ENCODE measurements at regions not wholly inside any gene's neighbourhood (a gene's known extent, or its start where the extent isn't known, plus 50 kb on each side); places are given as distances from the start of the nearest gene placed in this dataset.

GRCh38 chr1:58979086-58979485, 195.2 kb upstream of the JUN start:
- DNase-seq = no peak

GRCh38 chr1:58979677-58980076, 195.8 kb upstream of the JUN start:
- no peak for DNase-seq

GRCh38 chr1:58981392-58981791, 197.5 kb upstream of the JUN start:
- DNase-seq = no peak

DNA sequence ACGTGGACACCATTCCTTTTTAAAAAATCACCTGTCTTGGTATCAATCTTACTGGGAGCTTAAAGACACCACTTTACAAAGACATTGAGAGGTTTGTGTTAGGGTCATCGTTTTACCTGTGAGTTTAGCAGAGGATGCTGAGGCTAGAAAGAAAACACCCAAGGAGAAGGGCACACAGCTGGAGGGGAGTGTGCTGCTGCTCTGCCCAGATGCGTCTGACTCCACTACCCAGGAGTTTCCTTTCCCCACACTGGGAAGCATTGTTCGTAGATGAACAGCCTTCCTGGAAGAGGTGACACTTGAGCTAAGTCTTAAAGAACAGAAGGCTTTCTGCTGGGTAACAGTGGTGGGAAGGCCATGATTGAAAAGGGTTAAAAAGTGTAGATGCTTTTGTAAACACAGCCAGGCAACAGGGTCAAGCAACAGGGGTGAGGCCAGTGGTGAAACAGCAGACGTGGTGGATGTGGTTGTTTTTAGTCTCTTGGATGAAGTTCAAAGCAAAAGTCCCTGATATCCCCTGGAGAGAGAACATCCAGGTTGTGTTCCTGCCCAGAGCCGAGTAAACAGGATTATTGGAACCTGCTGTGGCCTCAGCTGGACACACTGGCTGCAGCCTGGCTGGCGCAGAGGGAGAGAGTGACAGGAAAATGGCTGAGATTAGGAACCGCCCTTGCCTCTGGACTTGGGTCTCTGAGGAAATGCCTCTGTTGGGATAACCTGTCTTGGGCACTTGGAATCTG, 198.6 kb upstream of the JUN start:
- no peak for DNase-seq

DNA sequence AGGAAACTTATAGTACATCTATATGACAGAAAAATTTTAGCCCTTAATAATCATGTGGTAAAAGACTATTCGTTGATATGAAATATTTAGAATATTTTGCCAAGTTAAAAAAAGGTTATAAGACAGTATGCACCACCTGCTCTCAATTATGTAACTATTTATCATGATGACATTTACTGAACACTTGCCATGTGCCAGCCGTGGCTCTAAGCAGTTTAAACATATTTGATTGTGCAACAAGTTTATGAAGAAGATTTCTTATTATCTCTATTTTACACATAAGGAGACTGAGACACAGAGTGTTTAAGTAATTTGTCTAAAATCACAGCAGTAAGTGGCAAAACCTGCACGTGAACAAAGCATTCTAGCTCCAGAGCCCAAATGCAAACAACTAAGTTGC, 199.3 kb upstream of the JUN start:
- DNase-seq = no peak

DNA sequence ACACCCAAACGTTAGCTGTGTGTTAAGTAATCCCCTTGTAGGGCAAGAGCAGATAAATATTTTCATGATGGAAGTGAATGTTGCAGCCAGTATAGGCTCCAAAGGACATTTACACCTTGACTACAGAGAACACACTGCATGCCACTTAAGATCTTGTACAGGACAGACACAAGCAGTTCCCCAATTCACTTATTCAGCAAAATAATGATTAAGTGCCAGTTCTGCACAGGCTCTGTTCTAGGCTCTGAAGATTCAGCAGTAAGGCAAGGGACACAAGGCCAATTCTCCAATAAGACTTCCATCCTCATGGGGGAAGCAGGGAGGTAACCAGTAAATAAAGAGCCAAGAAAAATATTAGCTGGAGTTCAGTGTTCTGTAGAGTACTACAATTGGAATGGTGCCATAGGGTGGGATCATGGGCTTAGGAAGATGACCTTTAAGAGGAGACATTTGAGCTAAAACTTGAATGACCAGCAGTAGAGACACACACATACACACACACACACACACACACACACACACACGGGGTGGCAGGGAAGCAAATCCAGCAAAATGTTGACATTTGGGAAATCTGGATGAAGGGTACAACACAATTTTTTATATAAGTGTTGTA, 199.9 kb upstream of the JUN start:
- no peak for DNase-seq

- no peak for DNase-seq
Observed at GRCh38 chr1:58986996-58987767, 203.3 kb upstream of the JUN start.

DNA sequence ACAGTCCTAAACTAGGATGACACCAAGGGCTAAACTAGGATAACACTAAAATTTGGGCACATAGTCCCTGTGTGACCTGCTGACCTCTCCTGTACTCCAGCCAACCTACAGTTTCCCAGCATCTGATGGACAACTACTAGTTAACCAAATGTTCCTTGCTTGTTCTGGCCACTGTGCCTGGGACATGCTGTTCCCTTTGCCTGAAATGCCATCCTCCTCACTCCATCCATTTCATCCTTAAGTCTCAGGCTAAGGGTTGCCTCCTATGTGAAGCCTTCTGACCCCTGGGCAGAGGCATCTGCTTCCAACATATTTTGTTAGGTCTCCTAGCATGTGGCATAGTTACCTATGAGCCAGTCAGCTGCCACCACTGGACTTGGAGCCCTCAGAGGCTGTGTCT, 204.9 kb upstream of the JUN start:
- DNase-seq = no peak

- DNase-seq = no peak
Observed at GRCh38 chr1:58989845-58990244, 206.0 kb upstream of the JUN start.

DNA sequence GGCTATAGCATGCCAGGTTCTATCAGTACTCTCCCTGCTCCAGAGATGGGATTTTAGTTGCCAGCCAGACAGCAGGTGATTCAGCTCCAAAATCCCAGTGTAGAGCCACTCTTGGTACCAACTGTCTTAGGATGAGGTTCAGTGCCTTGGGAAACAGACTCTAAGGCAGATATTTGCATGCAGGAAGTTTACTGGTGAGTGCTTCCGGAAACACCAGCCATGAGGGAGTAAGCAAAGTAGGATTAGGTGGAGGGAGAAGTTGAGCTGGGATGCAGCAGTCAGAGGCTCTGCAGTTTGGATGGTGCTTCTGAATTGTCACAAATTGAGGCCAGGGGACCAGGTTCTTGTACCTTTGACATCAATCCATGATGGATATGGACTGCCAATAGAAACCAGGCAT, 207.5 kb upstream of the JUN start:
- DNase-seq = no peak

GRCh38 chr1:58992643-58993042, 208.8 kb upstream of the JUN start:
- DNase-seq = no peak

DNA sequence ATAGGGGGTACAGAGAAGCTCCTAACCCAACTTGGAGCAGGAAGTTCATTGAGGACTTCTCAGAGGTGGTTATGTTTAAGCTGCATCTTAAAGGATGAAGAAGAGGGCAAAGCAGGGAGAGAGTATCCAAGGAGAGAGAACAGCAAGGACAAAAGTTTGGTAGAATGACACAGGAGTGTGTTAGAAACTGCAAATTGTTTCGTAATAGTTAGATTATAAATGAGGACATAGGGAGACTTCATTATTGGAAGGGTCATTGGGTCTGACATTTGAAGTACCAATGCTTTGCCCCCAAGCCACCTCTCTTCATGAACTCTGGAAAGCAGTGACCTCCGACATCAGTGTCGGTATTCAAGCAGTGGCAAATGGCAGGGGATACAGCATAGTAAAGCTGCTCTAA, 209.6 kb upstream of the JUN start:
- no peak for DNase-seq

DNA sequence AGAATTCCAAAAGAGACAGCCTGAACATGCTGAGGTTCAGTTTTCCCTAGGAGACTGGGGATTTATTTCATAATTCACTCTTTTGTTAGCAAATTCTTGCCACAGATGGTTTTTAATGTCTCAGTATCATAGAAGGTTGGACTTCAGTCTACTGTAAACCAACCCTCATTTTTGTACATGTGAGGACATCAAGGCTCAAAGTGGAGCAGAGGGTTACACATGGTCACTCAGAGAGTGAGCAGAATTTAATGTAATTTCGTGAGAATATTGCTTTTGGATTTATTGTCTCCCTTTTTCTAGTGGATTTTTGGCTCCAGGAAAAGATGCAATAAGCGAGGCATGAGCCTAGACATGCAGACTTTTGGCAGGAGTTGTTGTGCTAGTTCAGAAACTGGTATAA, 210.8 kb upstream of the JUN start:
- no peak for DNase-seq

DNA sequence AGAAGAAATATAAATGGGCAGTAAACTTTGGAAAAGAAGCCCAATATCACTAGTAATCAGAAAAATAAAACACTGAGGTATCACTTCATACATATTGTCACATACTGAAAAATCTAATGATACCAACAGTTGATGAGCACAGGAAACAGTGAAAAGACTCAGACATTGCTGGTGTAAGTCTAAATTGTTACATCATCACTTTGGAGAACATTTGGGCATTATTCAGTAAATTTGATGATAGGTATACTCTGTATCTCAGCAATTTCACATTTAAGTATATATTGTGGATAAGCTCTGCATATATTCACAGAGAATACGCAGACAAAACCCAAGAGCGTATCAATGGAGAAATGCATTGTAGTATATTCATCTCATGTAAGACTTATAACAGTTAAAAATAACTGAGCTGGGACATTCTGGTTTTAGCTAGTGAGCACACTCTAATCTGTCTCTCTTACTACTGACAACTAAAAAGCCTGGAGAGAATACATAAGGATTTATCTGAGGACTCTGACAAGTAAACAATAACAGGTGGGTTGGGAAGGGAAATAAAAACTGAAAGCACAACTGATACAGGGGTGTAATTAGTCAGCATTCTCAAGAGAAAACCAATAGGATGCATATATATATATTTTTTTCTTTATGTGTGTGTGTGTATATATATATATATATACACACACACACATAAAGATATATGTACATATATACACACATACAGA, 212.7 kb upstream of the JUN start:
- DNase-seq = no peak

- no peak for DNase-seq
Observed at GRCh38 chr1:58997060-58997411, 213.2 kb upstream of the JUN start.

DNA sequence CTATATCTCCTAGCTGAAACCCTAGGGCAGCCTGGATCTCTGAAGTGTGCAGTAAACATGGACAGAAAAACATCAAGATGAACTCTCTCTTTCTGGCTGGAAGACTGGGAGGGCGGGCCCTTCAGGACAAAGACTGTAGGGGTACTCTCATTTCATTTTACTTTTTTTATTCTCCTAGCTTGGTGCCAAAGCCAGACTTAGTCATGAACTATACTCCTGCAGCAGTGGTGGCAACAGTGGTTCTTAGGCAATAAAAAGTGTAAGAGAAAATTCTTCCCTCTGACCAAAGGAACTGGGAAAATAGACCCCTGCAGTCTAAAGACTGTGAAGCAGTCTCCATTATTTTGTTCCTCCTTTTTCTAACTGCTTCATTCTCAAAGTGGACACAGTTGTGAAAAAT, 213.8 kb upstream of the JUN start:
- DNase-seq = no peak

- no peak for DNase-seq
Observed at GRCh38 chr1:58999676-59000075, 215.8 kb upstream of the JUN start.

DNA sequence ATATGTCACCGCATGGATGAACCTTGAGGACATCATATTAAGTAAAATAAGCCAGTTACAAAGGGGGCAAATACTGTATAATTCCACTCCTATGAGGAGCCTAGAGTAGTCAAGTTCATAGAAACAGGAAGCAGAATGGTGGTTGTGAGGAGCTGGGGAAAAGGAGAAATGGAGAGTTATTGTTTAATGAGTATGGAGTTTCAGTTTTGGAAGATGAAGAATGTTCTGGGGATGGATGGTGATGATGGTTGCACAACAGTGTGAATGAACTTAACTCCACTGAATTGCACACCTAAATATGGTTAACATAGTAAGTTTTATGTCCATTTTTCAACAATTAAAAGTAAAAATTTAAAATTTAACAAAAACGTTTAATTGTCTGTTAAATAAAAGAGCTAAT, 220.9 kb upstream of the JUN start:
- DNase-seq = no peak

GRCh38 chr1:59005491-59006288, 221.8 kb upstream of the JUN start:
- DNase-seq = no peak

DNA sequence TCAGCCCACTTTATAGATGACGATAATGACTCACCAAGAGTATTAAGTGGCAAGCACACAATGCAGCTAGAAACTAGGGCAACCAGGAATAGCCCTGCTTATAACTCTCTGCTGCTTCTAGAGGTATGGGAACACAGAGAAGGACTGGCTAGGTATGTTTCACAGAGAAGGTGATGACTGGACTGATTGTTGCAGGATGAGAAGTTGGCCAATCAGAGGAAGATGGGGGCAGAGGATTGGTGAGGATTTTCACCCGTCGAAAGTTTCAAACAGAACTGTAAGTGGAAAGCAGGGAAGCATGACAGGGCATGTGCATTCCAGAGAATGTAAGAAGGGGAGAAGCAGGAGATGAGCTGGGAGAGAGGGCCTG, 222.4 kb upstream of the JUN start:
- DNase-seq = no peak

DNA sequence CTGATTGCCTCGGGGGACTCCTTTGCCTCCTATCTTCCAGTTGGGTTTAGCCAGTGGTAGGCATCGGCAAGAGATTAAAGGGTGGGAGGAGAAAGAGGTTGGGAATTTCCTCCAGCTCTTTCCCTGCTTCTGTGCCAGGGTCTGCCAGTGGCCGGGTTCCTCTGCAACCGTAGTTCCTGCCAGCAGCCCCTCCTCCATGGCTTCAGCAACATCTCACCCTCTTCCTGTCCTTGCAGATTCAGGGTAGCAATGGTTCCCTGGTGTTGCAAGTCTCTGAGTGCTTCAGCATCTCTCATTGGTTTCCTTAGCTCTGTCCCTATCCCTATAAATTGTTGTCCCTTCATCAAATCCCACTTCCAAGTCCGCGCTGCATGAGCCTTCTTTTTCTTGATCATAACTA, 223.1 kb upstream of the JUN start:
- DNase-seq = no peak

DNA sequence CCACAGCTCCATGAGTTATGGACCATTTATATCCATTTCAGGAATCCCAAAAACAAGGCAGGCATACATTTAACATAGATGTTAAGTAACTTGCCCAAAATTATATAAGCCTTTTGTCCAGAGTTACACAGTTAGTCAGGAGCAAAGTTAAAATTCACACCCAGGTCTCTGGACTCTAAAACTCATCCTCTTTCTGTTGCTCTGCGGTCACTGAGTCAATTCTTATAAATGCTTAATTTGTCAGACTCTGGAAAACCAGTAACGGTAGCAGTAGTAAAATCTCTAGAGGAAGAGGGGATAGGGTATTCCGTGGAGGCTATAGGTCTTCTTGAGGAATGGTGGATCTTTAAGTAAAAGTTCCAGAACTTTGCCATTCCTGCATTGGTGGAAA, 223.6 kb upstream of the JUN start:
- no peak for DNase-seq
